ENCODE measurements at regions not wholly inside any gene's neighbourhood (a gene's known extent, or its start where the extent isn't known, plus 50 kb on each side); places are given as distances from the start of the nearest gene placed in this dataset.

DNA sequence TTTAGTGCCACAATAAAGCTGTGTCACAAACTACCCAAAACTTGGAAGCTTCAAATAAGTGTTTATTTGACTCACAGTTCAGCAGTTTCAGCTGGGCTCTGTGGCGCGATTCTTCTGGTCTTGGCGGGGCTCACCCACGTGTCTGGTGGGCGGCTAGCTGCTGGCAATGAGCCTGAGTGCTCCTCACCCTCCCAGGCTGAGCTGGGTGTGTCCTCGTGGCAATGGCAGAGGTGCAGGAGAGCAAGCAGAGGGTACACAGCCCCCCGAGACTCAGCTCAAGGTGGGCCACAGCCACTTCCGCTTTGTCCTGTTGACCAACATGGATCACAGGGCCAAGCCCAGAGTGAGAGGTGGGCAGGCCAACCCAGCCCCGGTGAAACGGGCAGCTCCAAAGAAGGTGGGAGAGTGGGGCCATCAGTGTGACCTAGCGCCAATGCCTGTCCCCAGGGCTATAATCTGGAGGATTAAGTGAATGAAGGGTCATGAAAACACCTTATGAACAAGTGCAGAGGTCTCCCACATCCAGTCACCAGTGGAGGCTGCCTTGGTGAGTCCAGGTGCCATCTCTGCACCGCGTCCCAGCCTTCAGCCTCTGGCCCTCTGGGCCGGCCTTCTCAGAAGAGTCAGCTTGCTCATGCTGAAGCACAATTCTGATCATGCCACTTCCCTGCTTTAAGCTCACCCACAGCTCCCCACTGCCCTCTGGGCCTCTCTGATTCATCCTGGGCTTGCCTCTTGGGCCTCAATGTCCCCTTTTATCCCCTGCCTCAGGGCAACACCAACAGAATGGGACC is 74.6 kb upstream of the RTL6 start:
- Histone ChIP-seq H3K9ac (ENCODE audit: low read length) (no peak overlapping the region), H4K20me1 (ENCODE audit: insufficient read depth) (no peaks in the 10 kb centered on the region), H3K4me3 (replicated peaks in 1 of 2; ENCODE audit: low read depth in 1 of 2, low read length in 2 of 2) (no peak overlapping the region), H3K79me2 (ENCODE audit: insufficient read depth, low read length) (no peaks in the 10 kb centered on the region), H3K9me2 (ENCODE audit: insufficient read depth) (no peaks in the 10 kb centered on the region), H2AFZ (ENCODE audit: low read depth, low read length, poor library complexity, severe bottlenecking) (no peak overlapping the region), H3K27me3 (ENCODE audit: insufficient read depth, low read length) (0 out of 2 replicates have a peak, but pooled peaks cover 3% of the 10 kb centered on the region), H3K36me3 (ENCODE audit: control insufficient read depth in 1 of 2, insufficient read depth in 2 of 2, low read length in 2 of 2) (no peaks in the 10 kb centered on the region), H3K27ac (ENCODE audit: low read depth, low read length) (no peak overlapping the region), H3K4me2 (ENCODE audit: low read length) (no peak overlapping the region), H3K9me3 (ENCODE audit: control insufficient read depth in 1 of 2, insufficient read depth in 1 of 2, low read depth in 1 of 2, low read length in 2 of 2) (no peaks in the 10 kb centered on the region), H3K4me1 (ENCODE audit: control insufficient read depth in 1 of 2, insufficient read depth in 2 of 2, low read length in 2 of 2) (peaks cover 10 to 17% of the 10 kb centered on the region in 2 experiments)
- TF ChIP-seq RAD21 (IDR thresholded peaks at IDR 0.05; ENCODE audit: low read depth) (no peak), ZFX (IDR thresholded peaks at IDR 0.05) (no peak), CBX3 (IDR thresholded peaks at IDR 0.05; ENCODE audit: low read depth) (no peak), EZH2phosphoT487 (IDR thresholded peaks at IDR 0.05; ENCODE audit: borderline replicate concordance) (no peak), TCF7L2 (IDR thresholded peaks at IDR 0.05; ENCODE audit: borderline replicate concordance, extremely low read depth, insufficient read depth, insufficient read length) (no peak), SIN3A (IDR thresholded peaks at IDR 0.05; ENCODE audit: low read depth) (no peak), CEBPB (IDR thresholded peaks at IDR 0.05; ENCODE audit: low read depth) (no peak), JUND (IDR thresholded peaks at IDR 0.05) (no peak), SRF (IDR thresholded peaks at IDR 0.05; ENCODE audit: low read depth) (no peak), FOSL1 (IDR thresholded peaks at IDR 0.05; ENCODE audit: low read depth) (no peak), POLR2A (IDR thresholded peaks at IDR 0.05; ENCODE audit: borderline replicate concordance, extremely low read depth, insufficient read depth, insufficient read length) (no peak), SP1 (IDR thresholded peaks at IDR 0.05; ENCODE audit: low read depth) (no peak), EGR1 (IDR thresholded peaks at IDR 0.05; ENCODE audit: low read depth) (no peak), YY1 (IDR thresholded peaks at IDR 0.05; ENCODE audit: extremely low read depth, insufficient replicate concordance, low read depth, low read length) (no peak), ELF1 (IDR thresholded peaks at IDR 0.05; ENCODE audit: borderline replicate concordance, low read depth) (no peak), ZNF274 (IDR thresholded peaks at IDR 0.05; ENCODE audit: low read depth, low read length) (no peak)
- TF ChIP-seq, protein P1, sequence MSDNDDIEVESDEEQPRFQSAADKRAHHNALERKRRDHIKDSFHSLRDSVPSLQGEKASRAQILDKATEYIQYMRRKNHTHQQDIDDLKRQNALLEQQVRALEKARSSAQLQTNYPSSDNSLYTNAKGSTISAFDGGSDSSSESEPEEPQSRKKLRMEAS (IDR thresholded peaks at IDR 0.05) = no peak
- TF ChIP-seq, protein P2, sequence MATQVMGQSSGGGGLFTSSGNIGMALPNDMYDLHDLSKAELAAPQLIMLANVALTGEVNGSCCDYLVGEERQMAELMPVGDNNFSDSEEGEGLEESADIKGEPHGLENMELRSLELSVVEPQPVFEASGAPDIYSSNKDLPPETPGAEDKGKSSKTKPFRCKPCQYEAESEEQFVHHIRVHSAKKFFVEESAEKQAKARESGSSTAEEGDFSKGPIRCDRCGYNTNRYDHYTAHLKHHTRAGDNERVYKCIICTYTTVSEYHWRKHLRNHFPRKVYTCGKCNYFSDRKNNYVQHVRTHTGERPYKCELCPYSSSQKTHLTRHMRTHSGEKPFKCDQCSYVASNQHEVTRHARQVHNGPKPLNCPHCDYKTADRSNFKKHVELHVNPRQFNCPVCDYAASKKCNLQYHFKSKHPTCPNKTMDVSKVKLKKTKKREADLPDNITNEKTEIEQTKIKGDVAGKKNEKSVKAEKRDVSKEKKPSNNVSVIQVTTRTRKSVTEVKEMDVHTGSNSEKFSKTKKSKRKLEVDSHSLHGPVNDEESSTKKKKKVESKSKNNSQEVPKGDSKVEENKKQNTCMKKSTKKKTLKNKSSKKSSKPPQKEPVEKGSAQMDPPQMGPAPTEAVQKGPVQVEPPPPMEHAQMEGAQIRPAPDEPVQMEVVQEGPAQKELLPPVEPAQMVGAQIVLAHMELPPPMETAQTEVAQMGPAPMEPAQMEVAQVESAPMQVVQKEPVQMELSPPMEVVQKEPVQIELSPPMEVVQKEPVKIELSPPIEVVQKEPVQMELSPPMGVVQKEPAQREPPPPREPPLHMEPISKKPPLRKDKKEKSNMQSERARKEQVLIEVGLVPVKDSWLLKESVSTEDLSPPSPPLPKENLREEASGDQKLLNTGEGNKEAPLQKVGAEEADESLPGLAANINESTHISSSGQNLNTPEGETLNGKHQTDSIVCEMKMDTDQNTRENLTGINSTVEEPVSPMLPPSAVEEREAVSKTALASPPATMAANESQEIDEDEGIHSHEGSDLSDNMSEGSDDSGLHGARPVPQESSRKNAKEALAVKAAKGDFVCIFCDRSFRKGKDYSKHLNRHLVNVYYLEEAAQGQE (IDR thresholded peaks at IDR 0.05; ENCODE audit: low read depth) = no peak
- TF ChIP-seq, protein P3, sequence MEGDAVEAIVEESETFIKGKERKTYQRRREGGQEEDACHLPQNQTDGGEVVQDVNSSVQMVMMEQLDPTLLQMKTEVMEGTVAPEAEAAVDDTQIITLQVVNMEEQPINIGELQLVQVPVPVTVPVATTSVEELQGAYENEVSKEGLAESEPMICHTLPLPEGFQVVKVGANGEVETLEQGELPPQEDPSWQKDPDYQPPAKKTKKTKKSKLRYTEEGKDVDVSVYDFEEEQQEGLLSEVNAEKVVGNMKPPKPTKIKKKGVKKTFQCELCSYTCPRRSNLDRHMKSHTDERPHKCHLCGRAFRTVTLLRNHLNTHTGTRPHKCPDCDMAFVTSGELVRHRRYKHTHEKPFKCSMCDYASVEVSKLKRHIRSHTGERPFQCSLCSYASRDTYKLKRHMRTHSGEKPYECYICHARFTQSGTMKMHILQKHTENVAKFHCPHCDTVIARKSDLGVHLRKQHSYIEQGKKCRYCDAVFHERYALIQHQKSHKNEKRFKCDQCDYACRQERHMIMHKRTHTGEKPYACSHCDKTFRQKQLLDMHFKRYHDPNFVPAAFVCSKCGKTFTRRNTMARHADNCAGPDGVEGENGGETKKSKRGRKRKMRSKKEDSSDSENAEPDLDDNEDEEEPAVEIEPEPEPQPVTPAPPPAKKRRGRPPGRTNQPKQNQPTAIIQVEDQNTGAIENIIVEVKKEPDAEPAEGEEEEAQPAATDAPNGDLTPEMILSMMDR (IDR thresholded peaks at IDR 0.05 in 2 of 3, conservative IDR thresholded peaks at IDR 0.05 in 1 of 3; ENCODE audit: borderline replicate concordance in 1 of 3, insufficient read depth in 1 of 3, low read depth in 2 of 3, low read length in 2 of 3) = no peak
- TF ChIP-seq, protein P4, sequence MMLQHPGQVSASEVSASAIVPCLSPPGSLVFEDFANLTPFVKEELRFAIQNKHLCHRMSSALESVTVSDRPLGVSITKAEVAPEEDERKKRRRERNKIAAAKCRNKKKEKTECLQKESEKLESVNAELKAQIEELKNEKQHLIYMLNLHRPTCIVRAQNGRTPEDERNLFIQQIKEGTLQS (IDR thresholded peaks at IDR 0.05) = no peak
- POLR2A ChIA-PET = no interaction called here
- DNase-seq (ENCODE audit: low read depth, low spot score) (no peak), ATAC-seq (no peak)
- intact Hi-C loops (cut with micrococcal nuclease) = no loop called here
- RAD21 ChIA-PET (ENCODE audit: low non-redundant PET in 1 of 2, low total read pairs in 2 of 2, uncharacterized antibody in 2 of 2, unreplicated experiment in 2 of 2) = no interaction called here
- CTCF ChIA-PET = no interaction called here
- BruUV-seq (replicated peaks) = no TSS peak
